ENCODE measurements at regions not wholly inside any gene's neighbourhood (a gene's known extent, or its start where the extent isn't known, plus 50 kb on each side); places are given as distances from the start of the nearest gene placed in this dataset.

DNA sequence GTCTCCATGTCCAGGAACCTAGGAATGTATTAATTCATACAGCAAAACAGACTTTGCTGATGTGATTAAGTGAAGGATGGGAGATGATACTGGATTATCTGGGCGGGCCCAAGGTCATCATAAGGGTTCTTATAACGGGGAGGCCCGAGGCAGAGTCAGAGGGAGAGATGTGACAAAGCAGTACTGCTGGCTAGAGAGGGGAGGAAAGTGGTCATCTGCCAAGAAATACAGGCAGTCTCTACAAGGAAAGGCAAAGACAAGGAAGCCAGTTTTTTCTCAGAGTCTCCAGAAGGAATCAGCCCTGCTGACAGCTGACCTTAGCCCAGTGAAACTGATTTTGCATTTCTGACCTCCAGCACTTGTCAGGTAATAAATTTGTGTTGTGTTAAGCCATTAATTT, 66.2 kb upstream of the CORO2B start:
- Histone ChIP-seq H2AK5ac (ENCODE audit: low read depth, low read length) (no peak overlapping the region), H3K4ac (ENCODE audit: low read depth, low read length) (no peak overlapping the region), H3K79me1 (ENCODE audit: low read depth in 1 of 2, low read length in 2 of 2) (no peaks in the 10 kb centered on the region), H2BK120ac (ENCODE audit: low read depth, low read length) (no peak overlapping the region), H4K91ac (ENCODE audit: insufficient read depth, low read depth, low read length) (no peak overlapping the region), H3K9me3 (ENCODE audit: control insufficient read depth, insufficient read depth, low read length) (no peaks in the 10 kb centered on the region), H3K14ac (replicated peaks; ENCODE audit: low read depth, low read length) (no peak overlapping the region), H2BK15ac (ENCODE audit: low read depth, low read length) (no peak overlapping the region), H2AK9ac (replicated peaks; ENCODE audit: low read depth, low read length, poor library complexity) (no peak overlapping the region), H3K9me1 (ENCODE audit: insufficient read depth, low read length) (peaks cover 3% of the 10 kb centered on the region; the same call in 1 of the 2 replicates), H3K4me3 (ENCODE audit: insufficient read depth, low read depth, low read length) (no peak overlapping the region), H4K5ac (ENCODE audit: low read depth, low read length) (no peak overlapping the region), H3K4me2 (ENCODE audit: low read depth, low read length) (no peak overlapping the region), H3K18ac (ENCODE audit: low read depth, low read length) (no peak overlapping the region), H3K27ac (ENCODE audit: insufficient read depth, low read length) (no peak overlapping the region), H4K20me1 (ENCODE audit: insufficient read depth, low read length) (no peaks in the 10 kb centered on the region), H2BK5ac (ENCODE audit: low read depth, low read length, poor library complexity, severe bottlenecking) (no peak overlapping the region), H3K4me1 (ENCODE audit: control insufficient read depth, insufficient read depth, low read length) (peaks cover 2% of the 10 kb centered on the region; the same call in 1 of the 2 replicates), H2BK20ac (ENCODE audit: low read depth, low read length) (no peak overlapping the region), H2AFZ (replicated peaks; ENCODE audit: low read length, poor library complexity) (no peak overlapping the region), H3K23ac (ENCODE audit: low read depth, low read length) (no peak overlapping the region), H3K56ac (ENCODE audit: extremely low read depth, insufficient read depth, low read length) (no peak overlapping the region), H3K9ac (ENCODE audit: low read depth, low read length) (no peak overlapping the region), H4K8ac (ENCODE audit: low read depth in 2 of 2, low read length in 2 of 2) (no peak overlapping the region), H3K36me3 (ENCODE audit: control insufficient read depth, insufficient read depth, low read length) (no peaks in the 10 kb centered on the region), H3K27me3 (ENCODE audit: control insufficient read depth, insufficient read depth, low read length) (peaks cover 10% of the 10 kb centered on the region)
- dilution Hi-C loops (cut with HindIII; ENCODE audit: low sequenced_read_pairs, unreplicated experiment): no loop called here
- CTCF ChIA-PET: interaction anchor here (1.6 kb wide), 1 partner anchor 8 kb away, joined by 6 read pairs; no protein-coding TSS in a partner anchor
- ATAC-seq (ENCODE audit: low read depth) (no peak), DNase-seq (no peak)
- POLR2A ChIA-PET (ENCODE audit: unreplicated experiment): no interaction called here
- in situ Hi-C loops (cut with MboI; ENCODE audit: low sequenced_read_pairs): no loop called here
- BruUV-seq (replicated peaks): no TSS peak
- WGBS, 2 experiments (ENCODE audit: extremely low coverage in 2 of 2, insufficient read length in 1 of 2): 58% methylated on average over 3 of the region's 3 CpGs; no CpG with 5 or more reads in 1 of the 2 experiments
- no peak for TF ChIP-seq RFX5 (IDR thresholded peaks at IDR 0.05; ENCODE audit: low read depth, low read length)
- TF ChIP-seq POLR2A (IDR thresholded peaks at IDR 0.05; ENCODE audit: low read depth, low read length): no peak
- no peak for TF ChIP-seq FOS (IDR thresholded peaks at IDR 0.05; ENCODE audit: low read depth, low read length)
- no peak for TF ChIP-seq CEBPB (IDR thresholded peaks at IDR 0.05; ENCODE audit: low read depth, low read length)
- no peak for TF ChIP-seq MXI1 (IDR thresholded peaks at IDR 0.05; ENCODE audit: borderline replicate concordance, low read depth, low read length)
- no peak for TF ChIP-seq SMC3 (IDR thresholded peaks at IDR 0.05; ENCODE audit: low read depth, low read length)
- no peak for TF ChIP-seq RCOR1 (IDR thresholded peaks at IDR 0.05; ENCODE audit: insufficient replicate concordance, low read length)
- TF ChIP-seq MAZ (IDR thresholded peaks at IDR 0.05; ENCODE audit: borderline replicate concordance, low read depth, low read length): no peak
- no peak for TF ChIP-seq RAD21 (IDR thresholded peaks at IDR 0.05; ENCODE audit: low read length)
- no peak for TF ChIP-seq NFE2L2 (IDR thresholded peaks at IDR 0.05; ENCODE audit: low read depth, low read length)
- no peak for TF ChIP-seq BHLHE40 (IDR thresholded peaks at IDR 0.05; ENCODE audit: low read depth, low read length)
- TF ChIP-seq, protein P1, sequence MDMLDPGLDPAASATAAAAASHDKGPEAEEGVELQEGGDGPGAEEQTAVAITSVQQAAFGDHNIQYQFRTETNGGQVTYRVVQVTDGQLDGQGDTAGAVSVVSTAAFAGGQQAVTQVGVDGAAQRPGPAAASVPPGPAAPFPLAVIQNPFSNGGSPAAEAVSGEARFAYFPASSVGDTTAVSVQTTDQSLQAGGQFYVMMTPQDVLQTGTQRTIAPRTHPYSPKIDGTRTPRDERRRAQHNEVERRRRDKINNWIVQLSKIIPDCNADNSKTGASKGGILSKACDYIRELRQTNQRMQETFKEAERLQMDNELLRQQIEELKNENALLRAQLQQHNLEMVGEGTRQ (IDR thresholded peaks at IDR 0.05; ENCODE audit: low read depth, low read length): no peak
- TF ChIP-seq, protein P2, sequence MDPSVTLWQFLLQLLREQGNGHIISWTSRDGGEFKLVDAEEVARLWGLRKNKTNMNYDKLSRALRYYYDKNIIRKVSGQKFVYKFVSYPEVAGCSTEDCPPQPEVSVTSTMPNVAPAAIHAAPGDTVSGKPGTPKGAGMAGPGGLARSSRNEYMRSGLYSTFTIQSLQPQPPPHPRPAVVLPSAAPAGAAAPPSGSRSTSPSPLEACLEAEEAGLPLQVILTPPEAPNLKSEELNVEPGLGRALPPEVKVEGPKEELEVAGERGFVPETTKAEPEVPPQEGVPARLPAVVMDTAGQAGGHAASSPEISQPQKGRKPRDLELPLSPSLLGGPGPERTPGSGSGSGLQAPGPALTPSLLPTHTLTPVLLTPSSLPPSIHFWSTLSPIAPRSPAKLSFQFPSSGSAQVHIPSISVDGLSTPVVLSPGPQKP (IDR thresholded peaks at IDR 0.05; ENCODE audit: borderline replicate concordance, low read depth, low read length): no peak
- TF ChIP-seq, protein P3, sequence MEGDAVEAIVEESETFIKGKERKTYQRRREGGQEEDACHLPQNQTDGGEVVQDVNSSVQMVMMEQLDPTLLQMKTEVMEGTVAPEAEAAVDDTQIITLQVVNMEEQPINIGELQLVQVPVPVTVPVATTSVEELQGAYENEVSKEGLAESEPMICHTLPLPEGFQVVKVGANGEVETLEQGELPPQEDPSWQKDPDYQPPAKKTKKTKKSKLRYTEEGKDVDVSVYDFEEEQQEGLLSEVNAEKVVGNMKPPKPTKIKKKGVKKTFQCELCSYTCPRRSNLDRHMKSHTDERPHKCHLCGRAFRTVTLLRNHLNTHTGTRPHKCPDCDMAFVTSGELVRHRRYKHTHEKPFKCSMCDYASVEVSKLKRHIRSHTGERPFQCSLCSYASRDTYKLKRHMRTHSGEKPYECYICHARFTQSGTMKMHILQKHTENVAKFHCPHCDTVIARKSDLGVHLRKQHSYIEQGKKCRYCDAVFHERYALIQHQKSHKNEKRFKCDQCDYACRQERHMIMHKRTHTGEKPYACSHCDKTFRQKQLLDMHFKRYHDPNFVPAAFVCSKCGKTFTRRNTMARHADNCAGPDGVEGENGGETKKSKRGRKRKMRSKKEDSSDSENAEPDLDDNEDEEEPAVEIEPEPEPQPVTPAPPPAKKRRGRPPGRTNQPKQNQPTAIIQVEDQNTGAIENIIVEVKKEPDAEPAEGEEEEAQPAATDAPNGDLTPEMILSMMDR (conservative IDR thresholded peaks at IDR 0.05; ENCODE audit: low read depth, low read length): no peak
- no peak for TF ChIP-seq MAFK (IDR thresholded peaks at IDR 0.05; ENCODE audit: low read depth, low read length)
- intact Hi-C loops (cut with micrococcal nuclease): no loop called here

Data from IMR-90 (cell line).